ENCODE measurements at regions not wholly inside any gene's neighbourhood (a gene's known extent, or its start where the extent isn't known, plus 50 kb on each side); places are given as distances from the start of the nearest gene placed in this dataset.

DNA sequence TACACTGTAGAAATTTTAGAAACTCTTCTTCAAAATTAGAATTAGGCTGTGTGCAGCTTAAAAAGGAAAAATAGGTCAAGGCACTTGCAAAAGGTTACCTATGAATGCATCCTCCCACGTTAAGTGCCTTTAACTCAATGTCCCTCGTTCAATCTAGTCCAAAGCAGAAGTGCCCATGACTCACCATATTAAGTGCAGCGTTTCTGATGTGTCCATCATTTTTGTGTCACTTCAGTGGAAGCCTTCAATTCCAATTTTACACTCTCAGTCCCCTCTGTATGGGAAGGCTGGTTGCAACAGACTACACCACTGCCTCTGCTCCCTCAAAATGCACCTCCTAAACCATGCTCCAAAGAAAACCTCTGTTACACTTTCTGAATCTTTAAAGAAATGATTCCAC lies 53.4 kb downstream of the FOXB1 start:
- in situ Hi-C loops (cut with MboI; ENCODE audit: low sequenced_read_pairs), result no loop called here

DNA sequence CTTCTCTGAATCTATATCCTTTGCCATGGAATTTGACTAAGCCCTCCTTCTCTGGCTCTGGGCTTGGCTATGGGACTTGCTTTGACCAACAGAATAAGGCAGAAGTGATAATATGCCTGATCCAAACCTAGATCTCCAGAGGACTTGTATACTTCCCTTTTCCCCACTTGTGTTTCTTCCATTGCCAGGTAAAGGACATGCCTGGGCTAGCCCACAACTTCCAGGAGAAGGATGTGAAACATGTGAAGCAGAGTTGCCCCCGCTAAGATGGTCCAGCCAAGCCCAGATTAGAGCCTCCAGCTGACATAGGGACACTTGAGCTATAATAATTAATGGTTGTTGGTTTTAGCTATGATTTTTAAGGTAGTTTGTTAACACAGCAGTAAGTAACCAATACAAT lies 55.1 kb downstream of the FOXB1 start:
- in situ Hi-C loops (cut with MboI; ENCODE audit: low sequenced_read_pairs), result no loop called here

DNA sequence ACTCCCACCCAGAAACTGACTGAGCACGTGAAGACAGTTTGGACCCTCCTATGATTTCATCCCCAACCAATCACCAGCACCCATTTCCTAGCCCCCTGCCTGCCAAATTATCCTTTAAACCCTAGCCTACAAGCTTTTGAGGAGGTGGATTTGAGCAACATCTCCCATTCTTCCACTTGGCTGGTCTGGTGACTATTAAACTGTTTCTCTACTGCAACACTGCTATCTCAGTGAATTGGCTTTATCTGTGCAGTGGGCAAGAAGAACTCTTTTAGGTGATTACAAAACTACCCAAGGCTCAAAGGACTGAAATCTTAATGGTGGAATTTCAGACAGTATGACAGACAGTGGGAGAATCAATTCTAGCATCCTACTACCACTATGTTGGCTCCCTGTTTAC lies 57.6 kb downstream of the FOXB1 start:
- in situ Hi-C loops (cut with MboI; ENCODE audit: low sequenced_read_pairs), result no loop called here

DNA sequence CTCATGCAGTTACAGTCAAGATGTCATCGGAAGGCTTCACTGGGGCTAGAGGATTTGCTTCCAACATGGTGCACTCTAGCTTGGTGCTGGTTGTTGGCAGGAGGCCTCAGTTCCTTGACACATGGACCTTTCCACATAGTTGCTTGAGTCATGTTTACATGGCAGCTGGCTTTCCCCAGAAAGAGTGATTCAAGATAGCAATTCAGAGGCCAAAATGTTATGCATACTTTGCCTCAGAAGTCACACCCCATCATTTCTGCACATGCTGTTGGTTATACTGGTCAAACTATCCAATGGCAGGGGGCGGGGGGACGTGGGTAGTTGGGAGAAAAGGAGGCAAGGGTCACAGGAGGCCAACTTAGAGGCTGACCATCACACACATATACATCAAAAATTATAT lies 58.7 kb downstream of the FOXB1 start:
- in situ Hi-C loops (cut with MboI; ENCODE audit: low sequenced_read_pairs), result no loop called here

DNA sequence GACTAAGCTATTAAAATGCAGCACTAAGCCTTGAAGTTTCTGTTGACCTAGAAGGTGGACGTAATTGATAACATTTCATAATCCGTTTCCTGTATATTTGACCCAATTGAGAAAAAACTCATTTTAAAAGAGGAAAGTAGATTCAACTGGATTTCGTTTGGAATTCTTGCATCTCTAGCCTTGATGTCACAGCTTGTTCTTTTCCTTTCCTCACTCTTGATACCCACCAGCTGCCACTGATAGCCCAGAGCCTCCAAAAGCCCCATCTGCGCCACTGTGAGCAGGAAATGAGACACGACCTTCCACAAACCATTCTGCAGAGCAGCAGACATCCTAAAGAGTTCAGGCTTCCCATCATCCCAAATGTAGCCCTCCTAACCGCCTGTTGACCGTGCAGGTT lies 61.8 kb downstream of the FOXB1 start:
- in situ Hi-C loops (cut with MboI; ENCODE audit: low sequenced_read_pairs), result no loop called here

DNA sequence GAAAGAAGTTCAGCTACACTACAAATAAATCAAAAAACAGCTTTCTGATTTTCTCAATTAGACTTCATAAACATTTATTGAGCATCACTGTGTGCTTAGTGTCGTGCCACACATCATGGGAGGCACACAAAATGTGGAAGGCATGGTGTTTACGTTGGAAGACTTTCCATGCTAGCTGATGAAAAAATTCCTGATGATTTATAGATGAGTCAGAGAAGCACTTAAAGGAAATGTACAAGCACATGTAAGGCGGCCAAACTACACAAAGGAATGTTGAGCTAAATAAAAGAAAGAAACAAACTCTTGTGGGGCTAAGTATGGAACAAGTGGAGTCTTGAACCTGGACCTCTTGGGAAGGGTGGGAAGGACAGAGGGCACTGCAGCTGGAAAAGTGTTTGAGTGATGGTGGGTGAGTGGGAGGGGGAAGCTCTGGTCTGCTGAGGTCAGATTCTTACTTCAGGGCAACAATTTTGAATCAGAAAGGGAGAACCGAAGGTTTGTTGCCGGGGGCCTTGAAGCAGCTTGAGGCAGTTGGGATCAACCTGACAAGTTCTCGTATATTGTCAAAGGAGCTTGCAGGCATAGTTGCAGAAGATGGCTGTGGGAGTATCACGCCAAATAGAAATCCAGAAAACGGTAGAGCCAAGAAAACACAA lies 66.9 kb downstream of the FOXB1 start:
- in situ Hi-C loops (cut with MboI; ENCODE audit: low sequenced_read_pairs), result no loop called here

DNA sequence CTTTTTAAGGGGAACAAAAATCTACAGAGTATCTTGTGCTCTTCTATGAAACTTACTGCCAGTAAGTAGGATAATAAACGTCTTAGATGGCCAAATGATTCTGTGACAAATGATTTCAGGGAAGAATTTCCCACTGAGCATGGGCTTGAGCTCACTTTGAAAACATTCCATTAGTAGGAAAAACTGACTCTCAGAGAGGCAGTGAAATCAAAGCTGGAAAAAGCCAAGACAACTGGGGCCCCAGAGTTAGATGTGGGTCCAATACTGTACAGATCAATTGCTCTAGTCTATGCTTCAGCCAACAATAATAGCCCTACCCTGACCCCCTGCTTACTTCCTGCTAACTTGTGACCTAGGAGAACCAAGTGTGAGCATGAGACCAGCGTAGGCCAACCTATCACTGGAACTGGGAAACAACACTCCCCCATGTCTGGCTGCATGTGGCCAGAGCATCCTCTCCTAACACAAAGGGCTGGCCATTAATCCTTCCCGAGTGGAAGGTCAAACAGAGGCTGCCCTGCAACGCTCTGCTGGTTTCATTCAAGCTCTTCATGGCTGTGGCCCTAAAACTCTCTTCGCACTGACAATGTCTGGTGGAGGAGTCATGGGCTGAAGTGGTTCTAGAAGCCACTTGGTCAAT lies 68.8 kb downstream of the FOXB1 start:
- in situ Hi-C loops (cut with MboI; ENCODE audit: low sequenced_read_pairs), result no loop called here

DNA sequence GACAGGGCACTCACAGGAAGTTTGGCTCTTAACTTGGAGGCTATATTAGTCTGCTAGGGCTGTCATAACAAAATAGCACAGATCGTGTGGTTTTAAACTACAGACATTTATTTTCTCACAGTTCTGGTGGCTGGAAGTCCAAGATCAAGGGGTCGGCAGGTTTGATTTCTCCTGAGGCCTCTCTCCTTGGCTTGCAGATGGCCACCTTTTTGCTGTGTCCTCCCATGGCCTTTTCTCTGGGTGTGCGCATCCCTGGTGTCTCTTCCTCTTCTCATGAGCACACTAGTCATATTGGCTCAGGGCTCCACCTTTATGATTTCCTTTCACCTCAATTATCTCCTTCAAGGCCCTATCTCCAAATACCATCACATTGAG lies 69.3 kb downstream of the FOXB1 start:
- in situ Hi-C loops (cut with MboI; ENCODE audit: low sequenced_read_pairs), result no loop called here

DNA sequence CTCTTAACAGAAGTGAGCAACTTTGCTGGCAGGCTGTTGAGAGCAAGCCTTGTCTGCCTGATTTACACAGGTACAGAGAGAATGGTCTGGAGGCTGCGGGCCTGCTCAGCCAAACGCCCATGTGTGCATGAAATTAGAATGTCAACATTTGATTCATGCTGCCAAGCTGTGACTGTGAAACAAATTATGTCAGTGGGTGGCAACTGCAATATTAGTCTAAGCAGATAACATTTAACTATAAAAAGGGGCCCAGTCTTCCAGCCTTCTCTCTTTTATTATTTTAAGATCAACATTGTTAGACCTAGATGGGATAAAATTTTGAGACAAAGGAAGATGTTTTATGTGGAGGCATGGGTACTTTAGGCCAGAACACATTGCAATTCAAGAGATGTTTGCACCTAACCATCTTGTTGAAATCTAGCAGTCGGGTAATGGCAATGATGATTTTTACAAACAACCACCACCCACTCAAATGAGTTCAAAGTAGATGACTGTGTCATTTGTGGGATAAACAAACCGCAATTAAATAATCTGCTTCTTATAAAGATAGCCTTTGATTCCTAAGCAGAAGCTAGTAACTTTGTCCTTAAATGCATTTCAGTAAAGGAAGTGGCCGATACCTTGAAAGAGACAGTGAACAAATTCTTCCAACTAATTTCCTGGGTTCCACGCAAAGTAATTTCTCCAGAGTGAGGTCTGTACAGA lies 70.2 kb downstream of the FOXB1 start:
- in situ Hi-C loops (cut with MboI; ENCODE audit: low sequenced_read_pairs), result no loop called here

DNA sequence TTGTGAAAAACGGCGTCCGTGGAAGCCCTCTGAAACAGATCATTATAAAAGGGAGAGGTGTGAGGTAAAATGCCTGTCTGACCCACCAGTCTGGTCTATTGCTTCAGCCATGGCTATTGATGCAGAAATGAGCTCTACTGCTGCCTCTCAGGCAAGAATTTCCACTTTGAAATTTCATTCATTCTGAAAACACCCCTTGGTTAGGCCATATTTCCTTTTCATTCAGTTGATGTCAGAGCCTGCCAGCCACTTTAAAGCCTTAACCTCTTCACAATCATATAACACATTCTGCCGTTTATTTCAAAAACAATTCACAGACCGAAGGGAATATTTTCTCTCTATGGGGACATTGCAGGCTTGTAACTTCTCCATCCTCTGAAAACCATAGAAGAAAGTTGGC lies 71.9 kb downstream of the FOXB1 start:
- in situ Hi-C loops (cut with MboI; ENCODE audit: low sequenced_read_pairs), result no loop called here

DNA sequence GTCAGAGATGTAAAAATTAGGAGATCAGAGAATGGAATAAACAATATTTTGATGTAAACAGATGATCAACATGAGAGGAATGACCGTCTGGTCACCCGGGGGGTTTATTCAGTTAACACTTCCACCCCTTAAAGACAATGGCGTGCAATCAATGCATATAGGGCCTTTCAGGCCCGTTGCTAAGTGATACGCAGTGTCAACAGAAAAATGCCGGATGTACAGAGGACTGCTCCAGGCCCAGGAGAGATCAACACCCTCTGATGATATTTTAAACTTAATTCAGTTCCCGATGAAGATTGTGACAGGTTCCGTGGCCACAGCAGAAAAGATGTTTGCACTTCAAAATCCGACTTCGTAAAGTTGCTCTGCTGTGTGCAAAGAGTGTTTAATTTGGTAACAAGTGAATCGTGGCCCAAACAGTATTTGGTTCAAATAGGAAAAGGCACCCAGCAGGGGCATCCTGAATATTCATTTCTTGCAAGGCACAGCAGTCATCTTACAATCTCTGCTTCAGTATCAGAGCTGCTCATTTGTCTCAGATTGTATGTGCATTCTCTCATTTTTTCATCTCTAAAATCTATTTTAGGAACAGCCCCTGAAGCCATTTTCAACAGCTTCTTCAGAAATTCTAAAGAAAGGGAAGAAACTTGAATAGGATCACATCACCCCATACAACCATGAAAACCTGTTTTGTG lies 72.6 kb downstream of the FOXB1 start:
- in situ Hi-C loops (cut with MboI; ENCODE audit: low sequenced_read_pairs), result no loop called here

DNA sequence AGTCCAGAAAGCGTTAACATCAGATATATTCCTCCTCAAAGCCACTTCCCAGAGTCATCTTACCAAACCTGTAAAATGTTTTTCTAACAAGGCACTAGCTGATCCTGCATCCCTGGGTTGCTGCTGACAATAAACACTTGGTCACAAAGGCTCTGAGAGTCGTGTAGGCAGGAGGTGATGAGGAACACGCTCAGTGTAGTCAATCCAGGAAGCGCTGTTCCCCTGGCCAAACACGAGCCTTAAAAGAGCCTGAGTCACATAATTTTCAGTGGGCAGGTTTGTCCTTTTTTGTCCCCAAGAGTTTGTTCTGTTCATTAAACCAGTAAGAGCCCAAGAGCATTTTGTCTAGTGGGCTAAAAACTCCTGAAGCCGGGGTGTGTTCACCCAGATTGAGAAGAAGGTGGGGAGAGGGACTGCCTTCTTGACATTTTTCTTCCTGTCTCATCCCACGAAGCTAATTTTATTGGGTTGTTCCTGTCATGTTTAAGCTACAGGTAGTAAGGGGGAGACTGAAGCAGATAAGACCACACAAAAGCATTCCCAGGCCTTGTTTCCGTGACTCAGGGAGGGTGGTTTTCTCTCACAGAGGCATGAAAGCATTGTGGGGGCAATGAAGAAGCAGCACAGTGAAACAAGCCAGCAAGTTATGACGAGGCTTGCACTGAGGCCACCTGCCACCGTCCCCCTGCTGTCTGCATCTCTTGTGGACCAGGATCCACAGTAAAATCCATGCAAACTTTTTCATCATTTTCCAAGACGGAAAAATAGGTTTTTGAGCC lies 73.7 kb downstream of the FOXB1 start:
- in situ Hi-C loops (cut with MboI; ENCODE audit: low sequenced_read_pairs), result no loop called here

DNA sequence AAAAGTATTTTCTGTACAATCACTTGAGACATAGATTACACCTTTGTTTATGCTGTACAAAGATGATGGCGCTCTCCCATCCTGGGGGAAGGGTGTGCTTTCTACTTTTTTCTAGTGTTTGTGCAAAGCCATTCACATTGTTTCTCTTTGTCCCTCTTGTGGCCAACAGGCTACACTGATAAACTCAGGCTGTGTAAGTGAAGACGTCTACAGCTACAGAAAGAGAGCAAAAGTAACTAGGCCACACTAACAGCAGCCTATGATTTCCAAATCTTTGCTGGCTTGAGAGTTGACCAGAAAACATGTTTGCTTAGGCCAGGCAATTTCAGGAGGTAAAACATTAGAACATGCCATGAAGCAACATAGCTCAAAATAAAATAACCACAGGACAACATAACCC lies 75.1 kb downstream of the FOXB1 start:
- in situ Hi-C loops (cut with MboI; ENCODE audit: low sequenced_read_pairs), result no loop called here

DNA sequence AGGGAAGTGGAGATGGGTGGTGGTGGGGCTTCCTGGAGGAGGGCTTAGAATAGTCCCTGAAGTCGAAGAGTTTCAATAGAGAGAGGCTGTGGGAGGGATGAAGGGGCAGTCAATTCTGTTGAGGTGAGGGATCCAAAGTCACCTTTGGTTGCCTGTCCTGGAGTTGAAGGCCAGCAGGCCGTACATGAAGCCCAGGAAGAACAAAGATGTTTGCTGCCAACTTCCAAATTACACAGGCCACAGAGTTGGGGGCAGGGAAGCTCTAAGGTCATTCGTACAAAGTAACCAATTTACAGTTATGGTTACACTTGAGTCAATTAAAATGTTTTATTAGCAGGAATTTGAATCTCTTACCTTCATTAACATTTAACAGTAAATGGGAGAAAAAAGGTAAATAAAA lies 77.9 kb downstream of the FOXB1 start:
- in situ Hi-C loops (cut with MboI; ENCODE audit: low sequenced_read_pairs), result no loop called here

DNA sequence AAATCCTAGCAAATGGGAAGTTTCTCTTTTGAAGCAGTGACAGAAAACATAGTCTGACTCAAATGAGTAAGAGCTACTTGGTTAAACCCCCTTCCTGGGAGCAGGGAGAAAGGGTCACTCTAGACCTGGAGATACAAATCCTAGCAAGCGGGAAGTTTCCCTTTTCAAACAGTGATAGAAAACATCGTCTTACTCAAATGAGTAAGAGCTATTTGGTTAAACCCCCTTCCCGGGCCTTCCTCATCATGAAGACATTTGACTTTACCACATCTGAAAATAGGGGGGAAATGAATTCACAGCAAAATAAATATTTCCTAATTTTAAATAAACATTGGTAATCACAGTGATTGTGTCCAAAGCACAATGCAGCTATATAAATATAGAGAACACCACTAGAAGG lies 79.2 kb downstream of the FOXB1 start:
- in situ Hi-C loops (cut with MboI; ENCODE audit: low sequenced_read_pairs), result no loop called here

DNA sequence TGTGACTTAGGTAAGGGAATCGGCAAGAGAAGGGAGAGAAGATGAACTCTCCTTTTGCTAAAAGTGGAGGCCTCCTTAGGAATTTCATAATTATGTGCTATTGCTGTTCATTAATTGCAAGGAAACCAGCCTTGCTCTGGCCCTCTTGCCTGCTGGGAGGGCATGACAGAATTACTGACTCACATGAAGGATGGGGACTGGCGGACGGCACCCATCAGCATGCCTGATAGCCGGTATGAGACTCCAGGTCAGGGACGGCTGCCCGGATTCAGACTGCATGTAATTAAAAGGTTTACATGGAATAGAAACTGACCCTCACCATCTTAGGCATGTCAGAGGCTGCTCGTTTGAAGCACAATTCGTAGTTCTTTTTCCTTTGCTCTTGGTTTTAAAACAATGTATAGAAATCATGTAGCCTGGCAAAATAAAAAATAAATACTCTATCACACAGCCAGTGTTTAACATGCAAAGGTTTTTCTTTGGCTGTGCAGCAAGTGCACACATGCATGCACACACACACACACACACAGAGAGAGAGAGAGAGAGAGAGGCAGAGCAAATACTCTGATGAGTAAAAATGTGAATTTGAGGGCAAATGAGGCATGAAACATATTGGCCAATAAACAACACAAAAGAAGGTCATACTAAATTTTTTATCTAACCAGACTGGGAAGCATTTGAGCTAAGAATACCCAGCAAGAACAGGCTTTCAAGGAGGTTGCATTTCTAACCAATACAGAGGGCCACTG lies 82.7 kb downstream of the FOXB1 start:
- in situ Hi-C loops (cut with MboI; ENCODE audit: low sequenced_read_pairs), result no loop called here

DNA sequence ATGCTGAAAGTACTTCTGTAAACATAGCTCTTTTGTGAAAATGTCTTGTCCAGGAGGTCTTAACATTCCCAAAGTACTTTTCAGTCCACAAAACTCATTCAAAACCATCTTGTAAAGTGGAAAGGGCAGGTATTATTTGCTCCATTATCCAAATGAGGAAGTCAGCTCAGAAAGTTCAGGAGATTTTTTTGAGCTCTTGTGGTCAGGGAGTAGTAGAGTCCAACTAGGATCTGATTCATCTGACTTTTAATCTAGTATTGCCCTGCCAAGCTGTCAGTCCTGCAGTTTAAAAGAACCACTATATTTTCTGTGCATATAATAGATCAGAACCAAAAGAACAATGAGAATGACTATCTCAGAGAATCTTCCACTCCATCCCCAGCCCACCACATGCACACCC lies 83.5 kb downstream of the FOXB1 start:
- in situ Hi-C loops (cut with MboI; ENCODE audit: low sequenced_read_pairs), result no loop called here

DNA sequence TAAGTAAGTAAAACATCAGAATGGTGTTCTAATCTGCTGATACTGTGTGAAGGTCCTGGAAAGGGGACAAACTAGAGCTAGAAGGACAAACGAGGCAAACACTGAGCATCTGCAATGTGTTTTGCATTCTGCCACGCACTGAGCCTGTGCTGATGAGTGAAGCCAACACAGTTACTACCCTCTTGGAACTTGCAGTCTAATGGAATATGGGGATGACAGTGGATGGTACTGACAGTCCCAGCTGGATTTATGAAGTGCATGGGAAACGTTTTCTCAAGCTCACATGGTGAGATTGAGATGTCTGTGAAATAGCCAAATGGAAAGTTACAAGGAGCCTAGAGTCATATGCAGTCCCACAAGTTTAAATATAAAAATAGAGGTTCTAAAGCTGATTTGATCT lies 86.6 kb downstream of the FOXB1 start:
- in situ Hi-C loops (cut with MboI; ENCODE audit: low sequenced_read_pairs), result no loop called here

DNA sequence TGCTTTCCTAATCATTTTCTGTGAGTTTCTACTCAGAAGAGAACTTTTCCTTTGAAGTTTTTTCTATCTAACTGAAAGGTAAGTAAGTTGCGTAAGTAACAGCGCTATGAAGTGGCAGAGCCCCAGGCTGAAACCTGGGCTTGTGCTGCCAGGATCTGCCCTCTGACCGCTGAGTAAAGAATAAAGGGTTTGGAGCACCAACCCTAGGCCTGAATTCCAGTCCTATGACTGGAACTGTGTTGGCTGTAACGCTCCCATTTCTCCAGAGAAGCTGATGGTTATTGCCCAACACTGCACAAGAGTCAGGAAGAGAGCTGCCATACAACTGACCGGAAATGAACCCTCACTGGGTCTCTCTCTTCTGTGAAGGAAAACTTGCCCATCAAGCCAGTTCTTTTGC lies 87.0 kb downstream of the FOXB1 start:
- in situ Hi-C loops (cut with MboI; ENCODE audit: low sequenced_read_pairs), result no loop called here

DNA sequence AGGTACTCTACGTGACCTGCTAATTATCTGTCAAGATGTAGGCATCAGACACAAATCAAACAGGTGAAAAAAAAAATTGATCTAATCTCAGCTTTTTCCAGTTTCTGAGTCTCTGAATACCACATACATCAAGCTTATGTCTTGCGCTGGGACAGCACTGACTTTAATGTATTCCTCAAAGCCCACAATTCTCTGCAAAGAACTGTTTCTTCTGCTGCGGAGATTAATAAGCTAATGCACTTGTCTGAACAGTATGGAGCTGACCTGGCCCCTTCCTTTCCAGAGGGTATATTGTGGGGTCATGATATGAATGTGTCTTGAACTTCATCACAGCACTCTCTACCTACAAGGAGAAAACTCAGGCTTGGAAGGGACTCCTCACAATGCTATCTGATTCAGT lies 87.8 kb downstream of the FOXB1 start:
- in situ Hi-C loops (cut with MboI; ENCODE audit: low sequenced_read_pairs), result no loop called here

Measured in HL-60/S4 (cell line).